GM12873 (cell line): ENCODE measurements at regions not wholly inside any gene's neighbourhood (a gene's known extent, or its start where the extent isn't known, plus 50 kb on each side); places are given as distances from the start of the nearest gene placed in this dataset.

ENCODE experiments used
- TF ChIP-seq, protein P1 (sequence below): IDR thresholded peaks from 2 replicates; pipeline ENCODE4 v1.5.1; 2012; ENCODE audit warnings: low read depth, mild to moderate bottlenecking, moderate library complexity, low read length, control low read depth; ENCODE audit not compliant: insufficient read depth; ENCODE audit errors: missing control alignments

DNA sequence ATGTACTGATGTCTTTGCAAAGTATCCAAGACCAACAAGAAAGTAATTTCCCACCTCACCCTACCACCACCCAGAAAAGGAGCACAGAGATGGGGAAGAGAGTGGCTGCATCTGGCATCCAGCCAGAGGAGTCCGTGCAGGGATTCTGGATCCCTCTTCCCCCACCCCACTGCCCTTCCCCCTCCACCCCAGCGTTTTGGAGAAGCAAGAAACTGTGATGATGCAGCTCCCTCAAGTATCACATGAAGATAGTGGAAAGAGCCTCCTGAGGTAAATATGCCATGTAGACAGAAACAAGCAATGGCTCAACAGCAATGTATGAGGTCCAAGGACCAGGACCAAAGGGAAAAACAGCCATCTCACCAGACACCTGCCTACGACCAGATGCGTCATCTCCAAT, 153.8 kb downstream of the DEPDC1B start:
- TF ChIP-seq, protein P1, sequence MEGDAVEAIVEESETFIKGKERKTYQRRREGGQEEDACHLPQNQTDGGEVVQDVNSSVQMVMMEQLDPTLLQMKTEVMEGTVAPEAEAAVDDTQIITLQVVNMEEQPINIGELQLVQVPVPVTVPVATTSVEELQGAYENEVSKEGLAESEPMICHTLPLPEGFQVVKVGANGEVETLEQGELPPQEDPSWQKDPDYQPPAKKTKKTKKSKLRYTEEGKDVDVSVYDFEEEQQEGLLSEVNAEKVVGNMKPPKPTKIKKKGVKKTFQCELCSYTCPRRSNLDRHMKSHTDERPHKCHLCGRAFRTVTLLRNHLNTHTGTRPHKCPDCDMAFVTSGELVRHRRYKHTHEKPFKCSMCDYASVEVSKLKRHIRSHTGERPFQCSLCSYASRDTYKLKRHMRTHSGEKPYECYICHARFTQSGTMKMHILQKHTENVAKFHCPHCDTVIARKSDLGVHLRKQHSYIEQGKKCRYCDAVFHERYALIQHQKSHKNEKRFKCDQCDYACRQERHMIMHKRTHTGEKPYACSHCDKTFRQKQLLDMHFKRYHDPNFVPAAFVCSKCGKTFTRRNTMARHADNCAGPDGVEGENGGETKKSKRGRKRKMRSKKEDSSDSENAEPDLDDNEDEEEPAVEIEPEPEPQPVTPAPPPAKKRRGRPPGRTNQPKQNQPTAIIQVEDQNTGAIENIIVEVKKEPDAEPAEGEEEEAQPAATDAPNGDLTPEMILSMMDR, result no peak

DNA sequence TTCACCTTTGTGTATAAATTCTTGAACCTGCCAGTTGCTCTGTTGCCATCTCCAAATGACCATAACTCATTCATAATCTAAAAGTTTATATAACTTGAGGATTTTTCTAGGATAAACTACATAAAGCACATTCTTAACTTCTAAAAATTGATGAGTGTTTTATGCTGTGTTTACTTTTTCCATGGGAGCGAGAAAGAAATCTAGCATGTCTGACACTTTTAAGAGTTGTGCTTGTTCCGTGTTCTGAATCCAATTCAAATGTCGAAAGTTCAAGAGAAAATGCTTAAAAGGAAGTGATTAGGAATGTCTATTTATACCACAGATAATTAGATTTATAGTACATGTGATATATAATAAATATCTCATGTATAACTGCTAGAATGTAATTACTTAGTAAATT, 154.4 kb downstream of the DEPDC1B start:
- TF ChIP-seq, protein P1, result no peak

DNA sequence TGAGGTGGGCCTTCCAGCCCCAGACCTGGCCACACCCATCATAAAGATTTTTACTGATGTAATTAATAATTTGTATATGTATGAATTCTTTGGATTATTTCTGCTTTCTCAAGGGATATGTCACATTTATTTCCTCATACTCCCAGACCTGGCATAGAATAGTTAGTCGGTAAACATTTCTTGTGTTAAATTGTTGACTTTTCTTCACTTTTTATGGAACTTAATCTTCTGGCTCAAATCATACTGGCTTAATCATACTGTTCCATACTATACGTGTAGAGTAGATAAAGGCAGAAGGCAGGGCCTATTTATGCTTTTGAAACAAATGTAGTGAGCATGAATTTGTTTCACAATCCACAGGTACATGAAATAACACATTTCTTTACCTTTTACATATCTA, 155.8 kb downstream of the DEPDC1B start:
- TF ChIP-seq, protein P1, result no peak

DNA sequence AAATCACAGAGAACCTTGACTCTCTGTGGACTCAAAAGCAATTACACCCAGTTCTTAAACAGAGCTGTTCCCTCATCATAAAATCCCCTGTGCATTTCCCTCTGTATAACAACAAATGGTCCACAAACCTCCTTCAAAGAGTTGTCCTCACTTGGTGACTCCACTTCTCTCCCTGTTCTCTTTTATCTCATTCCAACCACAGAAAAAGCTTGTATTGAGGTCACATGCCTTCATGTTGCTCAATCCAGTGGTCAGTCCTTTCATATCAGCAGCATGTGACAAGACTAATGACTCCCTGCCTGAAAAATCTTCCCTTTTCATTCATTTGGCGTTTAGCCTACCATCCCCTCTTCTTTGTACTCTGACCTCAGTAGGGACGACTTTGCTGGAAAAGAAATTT, 158.0 kb downstream of the DEPDC1B start:
- TF ChIP-seq, protein P1, result no peak

DNA sequence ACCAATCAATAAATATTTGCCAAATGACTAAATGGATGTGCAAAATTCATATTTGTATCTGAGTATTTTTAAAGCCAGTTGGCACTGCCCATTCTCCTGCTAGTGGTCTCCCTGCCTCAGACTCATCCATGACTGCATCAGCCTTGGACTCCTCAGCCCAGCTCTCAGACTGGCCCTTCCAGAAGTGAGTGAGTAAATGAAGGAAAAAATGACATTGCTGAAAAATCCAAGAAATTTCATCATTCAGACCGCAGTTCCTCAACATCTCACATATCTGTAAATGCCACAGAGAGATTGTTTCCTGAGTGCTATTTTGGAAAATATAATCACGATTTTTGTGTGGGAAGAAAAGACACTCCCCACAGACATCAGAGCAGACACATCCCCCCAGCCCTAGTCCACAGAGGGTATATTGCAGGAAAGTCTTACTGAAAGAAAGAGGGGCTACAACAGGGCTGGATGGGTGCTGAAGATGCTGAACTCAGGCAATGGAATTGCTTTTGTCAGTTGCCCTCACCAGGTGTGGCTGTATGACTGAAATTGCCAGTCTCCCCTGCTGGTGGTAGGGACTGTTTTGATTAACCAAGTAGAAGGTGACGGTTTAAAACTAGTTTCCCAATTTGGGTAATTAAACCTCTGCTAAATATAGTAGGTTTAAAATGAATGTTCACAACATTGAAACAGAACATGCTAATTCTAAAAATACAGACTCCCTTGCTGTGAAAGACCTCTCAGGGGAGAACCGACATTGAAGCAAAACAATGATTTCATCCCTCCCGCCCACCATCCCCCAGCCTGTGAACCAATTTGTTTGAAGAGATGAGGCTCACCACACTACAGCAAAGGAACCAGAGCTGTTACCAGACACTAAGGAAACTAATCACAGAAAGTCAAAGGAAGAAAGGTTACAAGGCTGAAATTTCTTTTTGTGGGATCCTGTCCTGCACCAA, 158.8 kb downstream of the DEPDC1B start:
- TF ChIP-seq, protein P1, result peak; percentile 14

DNA sequence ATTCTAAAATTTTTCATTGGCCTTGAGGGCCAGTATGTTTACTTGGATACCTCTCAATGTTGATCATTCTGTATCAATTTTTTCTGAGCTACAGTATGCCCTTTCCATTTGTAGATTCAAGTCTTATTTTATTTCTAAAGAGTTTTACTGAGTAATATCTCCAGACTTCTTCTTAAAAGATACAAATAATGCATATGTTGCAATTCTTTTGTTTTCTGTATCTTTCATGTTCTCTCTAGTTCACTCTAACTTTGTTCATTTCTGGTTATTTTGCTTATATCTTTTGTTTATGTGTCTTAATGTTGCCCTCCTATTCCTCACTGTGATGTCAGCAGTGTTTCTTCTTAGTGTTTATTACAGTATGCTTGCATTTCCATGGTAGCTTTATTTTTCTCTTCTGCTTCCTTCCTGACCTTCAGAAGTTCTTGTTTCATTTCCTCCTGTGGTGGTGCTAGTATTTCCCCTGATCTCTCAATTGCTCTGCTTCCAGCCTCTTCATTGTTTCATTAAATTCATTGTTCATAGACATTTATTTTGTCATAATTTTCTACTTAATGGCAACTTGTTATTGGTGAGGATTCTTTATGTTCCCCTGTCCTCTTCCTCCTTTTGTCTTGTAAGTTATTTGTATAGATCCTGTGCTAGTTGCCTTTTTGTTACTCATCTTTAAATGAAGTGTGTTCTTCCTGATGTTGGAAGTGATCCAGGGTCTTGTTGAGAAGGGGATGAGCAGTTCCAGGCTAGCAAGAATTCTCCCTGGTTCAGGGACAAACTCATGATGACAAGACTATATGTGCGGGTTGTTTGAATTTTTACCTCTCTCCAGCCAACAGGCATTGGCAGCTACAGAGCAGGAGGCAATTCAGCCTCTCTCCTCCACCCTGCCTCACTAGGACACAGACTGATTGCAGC, 160.8 kb downstream of the DEPDC1B start:
- TF ChIP-seq, protein P1, result no peak

DNA sequence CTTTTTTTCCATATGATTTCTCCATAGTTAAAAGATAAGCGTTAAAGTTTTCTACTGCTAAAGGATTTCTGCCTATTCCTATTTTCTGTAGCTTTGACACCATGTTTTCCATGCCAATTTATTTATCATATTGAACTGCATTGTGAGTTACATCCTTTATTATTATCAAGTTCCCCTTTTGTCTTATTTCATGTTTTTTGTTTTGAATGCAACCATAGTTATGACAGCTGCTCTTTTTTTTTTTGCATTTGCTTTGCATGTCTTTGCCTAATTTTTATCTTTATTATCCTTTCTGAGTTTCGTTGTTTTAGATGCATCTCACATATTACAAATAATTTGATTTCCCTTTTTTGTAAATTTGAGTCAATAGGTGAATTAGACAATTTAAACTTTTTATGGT, 161.5 kb downstream of the DEPDC1B start:
- TF ChIP-seq, protein P1, result no peak
